Mesenchymal stem cell (in vitro differentiated cells and primary cell): ENCODE measurements at regions not wholly inside any gene's neighbourhood (a gene's known extent, or its start where the extent isn't known, plus 50 kb on each side); places are given as distances from the start of the nearest gene placed in this dataset.

Experiments used
- DNase-seq: peaks from one replicate; pipeline ENCODE4 v3.0.0-alpha.2; 2013
- H2AFZ ChIP-seq: one replicate; pipeline ENCODE4 v1.6.1; 2013; ENCODE audit warnings: low read depth, mild to moderate bottlenecking, control low read depth, inconsistent platforms, low read length, moderate library complexity
- H2AK5ac ChIP-seq: 2 replicates; pipeline ENCODE4 v1.6.1; 2013; ENCODE audit warnings: low read length, moderate library complexity, mild to moderate bottlenecking, inconsistent platforms; ENCODE audit not compliant: severe bottlenecking
- H2BK120ac ChIP-seq: one replicate; pipeline ENCODE4 v1.6.1; 2013; ENCODE audit warnings: low read depth, mild to moderate bottlenecking, inconsistent platforms, low read length, moderate library complexity
- H2BK12ac ChIP-seq, 2 experiments: one replicate each; pipeline ENCODE4 v1.6.1; 2013; ENCODE audit warnings: inconsistent platforms in 2 of 2, low read length in 2 of 2, mild to moderate bottlenecking in 2 of 2, moderate library complexity in 2 of 2, control low read depth in 1 of 2
- H2BK15ac ChIP-seq: one replicate; pipeline ENCODE4 v1.6.1; 2013; ENCODE audit warnings: mild to moderate bottlenecking, low read depth, inconsistent platforms; ENCODE audit not compliant: poor library complexity, severe bottlenecking
- H2BK5ac ChIP-seq: 2 replicates; pipeline ENCODE4 v1.6.1; 2013; ENCODE audit warnings: low read depth, mild to moderate bottlenecking, low read length, control low read depth, inconsistent platforms; ENCODE audit not compliant: poor library complexity, severe bottlenecking
- H3K14ac ChIP-seq, 2 experiments: one replicate each; pipeline ENCODE4 v1.6.1; 2013; ENCODE audit warnings: inconsistent platforms in 2 of 2, low read length in 2 of 2, control low read depth in 1 of 2, mild to moderate bottlenecking in 1 of 2, moderate library complexity in 1 of 2
- H3K18ac ChIP-seq, 2 experiments: one replicate each; pipeline ENCODE4 v1.6.1; 2013; ENCODE audit warnings: inconsistent platforms in 2 of 2, low read length in 2 of 2, control low read depth in 1 of 2, low read depth in 1 of 2, mild to moderate bottlenecking in 1 of 2
- H3K23ac ChIP-seq, 2 experiments: one replicate each; pipeline ENCODE4 v1.6.1; 2013; ENCODE audit warnings: inconsistent platforms in 2 of 2, low read length in 2 of 2, mild to moderate bottlenecking in 2 of 2, moderate library complexity in 2 of 2, control low read depth in 1 of 2
- H3K27ac ChIP-seq: 2 replicates; pipeline ENCODE4 v1.5.1; 2013; ENCODE audit warnings: mild to moderate bottlenecking, moderate library complexity, low read length, control low read depth, inconsistent platforms; ENCODE audit not compliant: poor library complexity, severe bottlenecking
- H3K27me3 ChIP-seq, 2 experiments: 2 replicates each; pipeline versions ENCODE4 v1.6.1 to v1.7.0; 2013; ENCODE audit warnings: low read length in 2 of 2, mild to moderate bottlenecking in 2 of 2, moderate library complexity in 2 of 2, control low read depth in 1 of 2, inconsistent platforms in 1 of 2; ENCODE audit not compliant: control insufficient read depth in 1 of 2, insufficient read depth in 1 of 2
- H3K36me3 ChIP-seq, 2 experiments: 2 replicates each; pipeline versions ENCODE4 v1.6.1 to v1.7.0; 2013; ENCODE audit warnings: low read length in 2 of 2, control low read depth in 1 of 2, inconsistent platforms in 1 of 2, low read depth in 1 of 2, mild to moderate bottlenecking in 1 of 2; ENCODE audit not compliant: insufficient read depth in 2 of 2, control insufficient read depth in 1 of 2
- H3K4ac ChIP-seq, 2 experiments: one replicate each; pipeline ENCODE4 v1.6.1; 2013; ENCODE audit warnings: inconsistent platforms in 2 of 2, low read length in 2 of 2, mild to moderate bottlenecking in 2 of 2, moderate library complexity in 2 of 2, control low read depth in 1 of 2, low read depth in 1 of 2
- H3K4me1 ChIP-seq: 2 replicates; pipeline ENCODE4 v1.6.1; 2013; ENCODE audit warnings: low read depth, low read length, control low read depth; ENCODE audit not compliant: control insufficient read depth, insufficient read depth
- H3K4me2 ChIP-seq: 2 replicates; pipeline ENCODE4 v1.6.1; 2013; ENCODE audit warnings: low read length, mild to moderate bottlenecking, inconsistent platforms; ENCODE audit not compliant: poor library complexity, severe bottlenecking
- H3K4me3 ChIP-seq, 2 experiments: 2 replicates each; pipeline versions ENCODE4 v1.5.1 to v1.7.0; 2013; ENCODE audit warnings: low read length in 2 of 2, mild to moderate bottlenecking in 2 of 2, control low read depth in 1 of 2, low read depth in 1 of 2; ENCODE audit not compliant: insufficient read depth in 1 of 2
- H3K79me1 ChIP-seq: replicated peaks from 2 replicates; pipeline ENCODE4 v1.6.1; 2013; ENCODE audit warnings: mild to moderate bottlenecking, control low read depth, low read length, inconsistent platforms; ENCODE audit not compliant: poor library complexity, severe bottlenecking
- H3K9ac ChIP-seq: 2 replicates; pipeline ENCODE4 v1.7.0; 2013; ENCODE audit warnings: mild to moderate bottlenecking, low read length, moderate library complexity
- H3K9me3 ChIP-seq: 2 replicates; pipeline ENCODE4 v1.7.0; 2013; ENCODE audit warnings: mild to moderate bottlenecking, low read length; ENCODE audit not compliant: control insufficient read depth
- H4K8ac ChIP-seq: one replicate; pipeline ENCODE4 v1.6.1; 2013; ENCODE audit warnings: inconsistent platforms, mild to moderate bottlenecking, low read length, moderate library complexity
- H4K91ac ChIP-seq: one replicate; pipeline ENCODE4 v1.6.1; 2013; ENCODE audit warnings: mild to moderate bottlenecking, low read length, inconsistent platforms
- WGBS: methylation state at CpG from one replicate; pipeline ENCODE4 v1.1.7; 2013; ENCODE audit warnings: mixed read lengths; 5-methylcytosine and 5-hydroxymethylcytosine counted together

GRCh38 chr17:72206376-72206775 is 85.6 kb downstream of the SOX9 start:
- Histone ChIP-seq H2BK120ac (no peak overlapping the region), H3K14ac (no peak overlapping the region), H3K27me3 (peaks cover 21 to 47% of the 10 kb centered on the region in 2 experiments), H4K8ac (no peak overlapping the region), H3K4ac (no peak overlapping the region), H2BK12ac (no peak overlapping the region), H3K23ac (no peak overlapping the region), H2AFZ (no peak overlapping the region), H2AK5ac (no peak overlapping the region), H4K91ac (no peak overlapping the region), H3K36me3 (no peaks in the 10 kb centered on the region), H3K9ac (no peak overlapping the region), H3K79me1 (no peaks in the 10 kb centered on the region), H3K18ac (no peak overlapping the region), H3K9me3 (no peaks in the 10 kb centered on the region), H3K4me3 (no peak overlapping the region), H2BK5ac (no peak overlapping the region), H3K27ac (no peak overlapping the region), H3K4me1 (no peaks in the 10 kb centered on the region), H2BK15ac (no peak overlapping the region), H3K4me2 (no peak overlapping the region)
- 76% methylated on average over 4 of the region's 4 CpGs for WGBS
- no peak for DNase-seq

- Histone ChIP-seq H4K8ac (no peak overlapping the region), H3K4me2 (no peak overlapping the region), H3K4ac (no peak overlapping the region), H3K18ac (no peak overlapping the region), H3K36me3 (no peaks in the 10 kb centered on the region), H4K91ac (no peak overlapping the region), H3K14ac (no peak overlapping the region), H3K9ac (no peak overlapping the region), H3K23ac (no peak overlapping the region), H3K4me1 (peaks cover 3% of the 10 kb centered on the region), H2AFZ (no peak overlapping the region), H2AK5ac (no peak overlapping the region), H3K27ac (no peak overlapping the region), H3K4me3 (no peak overlapping the region), H2BK120ac (no peak overlapping the region), H2BK5ac (no peak overlapping the region), H2BK12ac (no peak overlapping the region), H3K27me3 (peaks cover 21 to 45% of the 10 kb centered on the region in 2 experiments), H3K9me3 (no peaks in the 10 kb centered on the region), H3K79me1 (no peaks in the 10 kb centered on the region), H2BK15ac (no peak overlapping the region)
- DNase-seq: no peak
These were observed 88.0 kb downstream of the SOX9 start for GRCh38 chr17:72208832-72209231.

- H4K91ac ChIP-seq: no peak overlapping the region
- no peak overlapping the region for H3K9ac ChIP-seq
- H3K4me1 ChIP-seq: peaks cover 3% of the 10 kb centered on the region
- H2AK5ac ChIP-seq: no peak overlapping the region
- no peak overlapping the region for H3K14ac ChIP-seq
- H4K8ac ChIP-seq: no peak overlapping the region
- H2BK15ac ChIP-seq: no peak overlapping the region
- no peak overlapping the region for H2BK5ac ChIP-seq
- no peak overlapping the region for H3K18ac ChIP-seq
- H3K79me1 ChIP-seq: no peaks in the 10 kb centered on the region
- no peak overlapping the region for H3K4me3 ChIP-seq
- H3K4ac ChIP-seq: no peak overlapping the region
- peaks cover 0 to 18% of the 10 kb centered on the region in 2 experiments for H3K27me3 ChIP-seq
- H3K23ac ChIP-seq: no peak overlapping the region
- H2BK120ac ChIP-seq: no peak overlapping the region
- no peaks in the 10 kb centered on the region for H3K9me3 ChIP-seq
- H3K36me3 ChIP-seq: no peaks in the 10 kb centered on the region
- no peak overlapping the region for H3K27ac ChIP-seq
- H2BK12ac ChIP-seq: no peak overlapping the region
- no peak overlapping the region for H2AFZ ChIP-seq
- H3K4me2 ChIP-seq: no peak overlapping the region
- WGBS: 72% methylated on average over 3 of the region's 5 CpGs
- no peak for DNase-seq
These were observed 91.2 kb downstream of the SOX9 start for GRCh38 chr17:72212041-72212440.

GRCh38 chr17:72215490-72215889 is 94.7 kb downstream of the SOX9 start:
- WGBS: no CpG with 5 or more reads among the region's 2 CpGs

More at GRCh38 chr17:72215490-72215889, 94.7 kb downstream of the SOX9 start:
- no peak overlapping the region for H4K8ac ChIP-seq
- H2AK5ac ChIP-seq: no peak overlapping the region
- no peak for DNase-seq
- H3K36me3 ChIP-seq: no peaks in the 10 kb centered on the region
- H2BK120ac ChIP-seq: no peak overlapping the region
- no peak overlapping the region for H2BK12ac ChIP-seq
- no peak overlapping the region for H3K9ac ChIP-seq
- peaks cover 16% of the 10 kb centered on the region for H3K4me1 ChIP-seq
- no peak overlapping the region for H4K91ac ChIP-seq
- no peak overlapping the region for H3K23ac ChIP-seq
- H2BK5ac ChIP-seq: no peak overlapping the region
- H3K27me3 ChIP-seq: peaks cover 21 to 37% of the 10 kb centered on the region in 2 experiments
- no peak overlapping the region for H2BK15ac ChIP-seq
- H3K18ac ChIP-seq: no peak overlapping the region
- peaks cover 4% of the 10 kb centered on the region for H3K9me3 ChIP-seq
- H2AFZ ChIP-seq: no peak overlapping the region
- no peak overlapping the region for H3K4me3 ChIP-seq
- H3K79me1 ChIP-seq: no peaks in the 10 kb centered on the region
- no peak overlapping the region for H3K14ac ChIP-seq
- H3K4ac ChIP-seq: no peak overlapping the region
- H3K4me2 ChIP-seq: no peak overlapping the region
- H3K27ac ChIP-seq: no peak overlapping the region
